Epithelial cell of proximal tubule (primary cell): ENCODE measurements at regions not wholly inside any gene's neighbourhood (a gene's known extent, or its start where the extent isn't known, plus 50 kb on each side); places are given as distances from the start of the nearest gene placed in this dataset.

Source experiments
- DNase-seq: peaks from one replicate; pipeline ENCODE4 v3.0.0-alpha.2; 2011; ENCODE audit warnings: low read depth
- H3K4me3 ChIP-seq: 2 replicates; pipeline ENCODE4 v1.5.1; 2011; ENCODE audit warnings: low read depth, mild to moderate bottlenecking, low read length
- CTCF ChIP-seq: conservative IDR thresholded peaks from 2 replicates; pipeline ENCODE4 v1.5.1; 2012; ENCODE audit warnings: low read depth, mild to moderate bottlenecking, low read length

DNA sequence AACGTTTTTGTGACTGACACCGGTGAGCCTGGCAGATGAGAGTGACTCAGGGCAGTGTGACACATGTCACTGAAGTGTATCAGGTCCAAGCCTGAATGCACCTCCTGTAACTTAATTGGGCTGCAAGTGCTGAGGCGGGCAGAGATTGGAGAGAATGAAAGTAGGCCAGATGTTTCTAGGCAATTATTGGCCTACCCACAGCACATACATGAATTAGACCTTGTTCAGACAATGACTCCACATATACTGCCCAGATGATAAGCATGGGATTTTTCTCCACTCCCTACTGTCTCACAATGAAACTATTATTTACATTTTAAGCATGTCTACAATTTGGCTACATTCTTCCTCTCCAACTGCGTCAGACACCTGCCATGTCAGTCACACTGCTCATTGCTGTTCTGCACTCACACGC lies 187.3 kb upstream of the ZNF385D start:
- TF ChIP-seq CTCF, result no peak
- no peak overlapping the region for H3K4me3 ChIP-seq
- DNase-seq, result no peak

- no peak overlapping the region for H3K4me3 ChIP-seq
- DNase-seq, result no peak
- no peak for TF ChIP-seq CTCF
Measured at GRCh38 chr3:21942328-21942727, 191.3 kb upstream of the ZNF385D start.

DNA sequence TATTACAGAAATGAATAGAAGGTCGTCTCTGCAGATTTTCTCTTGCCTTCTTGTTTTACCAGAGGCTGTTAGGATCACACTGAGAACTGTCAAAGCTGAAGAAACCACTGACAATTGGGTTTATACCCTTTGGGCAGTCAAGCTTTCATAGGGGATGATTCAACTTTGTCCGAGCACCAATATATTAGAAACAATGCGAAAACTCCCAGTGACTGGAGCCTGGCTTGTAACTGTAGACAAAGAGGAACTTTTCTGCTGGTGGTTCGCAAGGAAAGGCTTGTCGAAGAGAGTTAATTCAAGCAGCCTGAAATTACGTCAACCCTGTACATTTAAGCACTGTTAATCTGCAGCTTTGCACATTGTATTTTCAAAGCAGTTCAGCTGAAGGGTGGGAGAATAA lies 193.2 kb upstream of the ZNF385D start:
- no peak overlapping the region for H3K4me3 ChIP-seq
- DNase-seq, result peak; percentile 12
- no peak for TF ChIP-seq CTCF

GRCh38 chr3:21952856-21953255 lies 201.8 kb upstream of the ZNF385D start:
- no peak for DNase-seq
- TF ChIP-seq CTCF, result no peak
- H3K4me3 ChIP-seq, result no peak overlapping the region

- TF ChIP-seq CTCF, result no peak
- H3K4me3 ChIP-seq, result no peak overlapping the region
- no peak for DNase-seq
Measured at GRCh38 chr3:21954709-21955108, 203.7 kb upstream of the ZNF385D start.

DNA sequence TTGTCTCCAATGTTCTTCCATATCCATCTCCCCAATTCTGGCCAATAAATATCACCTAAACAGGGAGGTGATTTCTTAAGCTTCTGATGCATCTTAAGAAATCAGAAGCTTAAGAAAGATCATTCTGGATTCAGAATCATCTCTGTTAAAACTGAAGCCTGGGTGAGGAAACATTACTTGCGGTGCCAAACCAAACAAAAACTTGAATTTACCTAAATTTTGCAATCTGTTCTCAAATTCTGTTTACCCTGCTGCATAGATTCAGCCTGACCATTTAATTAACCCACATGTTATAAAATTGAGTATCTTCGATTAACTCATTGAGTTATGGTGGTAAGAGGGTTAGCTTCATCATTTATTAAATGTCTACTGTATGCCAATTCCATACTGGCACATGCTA lies 204.4 kb upstream of the ZNF385D start:
- no peak for TF ChIP-seq CTCF
- no peak overlapping the region for H3K4me3 ChIP-seq
- no peak for DNase-seq

DNA sequence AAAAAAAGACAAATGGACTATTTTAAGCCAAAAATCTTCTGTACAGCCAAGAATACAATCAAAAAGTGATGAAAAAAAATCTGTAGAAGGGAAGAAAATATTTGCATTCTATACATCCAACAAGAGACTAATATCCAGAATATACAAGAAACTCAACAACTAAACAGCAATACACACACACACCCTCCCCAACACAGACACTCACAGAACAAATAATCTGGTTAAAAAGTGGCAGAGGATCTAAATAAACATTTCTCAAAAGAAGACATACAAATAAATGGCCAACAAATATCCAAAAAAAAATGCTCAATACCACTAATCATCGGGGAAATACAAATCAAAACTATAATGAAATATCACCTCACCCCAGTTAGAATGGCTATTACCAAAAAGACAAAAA lies 209.0 kb upstream of the ZNF385D start:
- TF ChIP-seq CTCF, result no peak
- H3K4me3 ChIP-seq, result no peak overlapping the region
- no peak for DNase-seq
